ENCODE measurements at regions not wholly inside any gene's neighbourhood (a gene's known extent, or its start where the extent isn't known, plus 50 kb on each side); places are given as distances from the start of the nearest gene placed in this dataset.

DNA sequence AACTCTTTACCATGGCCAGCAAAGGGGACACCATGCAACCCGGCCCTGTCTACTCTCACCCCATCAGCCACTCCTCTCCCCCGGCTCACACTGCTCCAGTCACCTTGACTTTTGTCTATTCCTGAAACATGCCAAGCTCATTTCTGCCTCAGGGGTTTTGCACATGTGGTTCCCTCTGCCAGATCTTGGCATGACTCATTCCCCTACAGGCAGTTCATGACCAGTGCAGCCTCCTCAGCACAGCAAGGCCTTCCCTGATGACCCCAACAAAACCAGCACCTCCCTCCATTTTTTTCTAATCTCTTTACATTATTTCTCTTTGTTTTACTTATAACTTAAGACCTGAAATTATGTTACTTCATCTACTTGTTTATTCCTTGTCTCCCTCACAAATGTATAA lies 58.6 kb upstream of the GJB5 start:
- CTCF ChIA-PET (ENCODE audit: unreplicated experiment), result no interaction called here
- no peak for DNase-seq (ENCODE audit: low spot score)
- Histone ChIP-seq H3K9me2 (ENCODE audit: insufficient read depth, low read length) (no peaks in the 10 kb centered on the region), H3K4me1 (ENCODE audit: insufficient read depth, low read length, poor library complexity, severe bottlenecking) (no peaks in the 10 kb centered on the region), H3K27ac (ENCODE audit: low read depth, low read length, poor library complexity, severe bottlenecking) (no peak overlapping the region), H3K36me3 (ENCODE audit: insufficient read depth, low read length) (no peaks in the 10 kb centered on the region), H3K9me3 (ENCODE audit: low read length) (no peaks in the 10 kb centered on the region), H2AFZ (ENCODE audit: low read length) (no peak overlapping the region), H3K4me2 (ENCODE audit: low read length) (no peak overlapping the region), H3K79me2 (ENCODE audit: insufficient read depth, low read depth, low read length) (no peaks in the 10 kb centered on the region), H3K4me3 (ENCODE audit: low read depth, low read length, poor library complexity, severe bottlenecking) (no peak overlapping the region), H4K20me1 (ENCODE audit: insufficient read depth, low read length) (no peaks in the 10 kb centered on the region)
- intact Hi-C loops (cut with micrococcal nuclease; ENCODE audit: unreplicated experiment), result no loop called here
- no peak for TF ChIP-seq EZH2phosphoT487 (IDR thresholded peaks at IDR 0.05; ENCODE audit: borderline replicate concordance, low read depth, low read length)
- TF ChIP-seq, protein P1, sequence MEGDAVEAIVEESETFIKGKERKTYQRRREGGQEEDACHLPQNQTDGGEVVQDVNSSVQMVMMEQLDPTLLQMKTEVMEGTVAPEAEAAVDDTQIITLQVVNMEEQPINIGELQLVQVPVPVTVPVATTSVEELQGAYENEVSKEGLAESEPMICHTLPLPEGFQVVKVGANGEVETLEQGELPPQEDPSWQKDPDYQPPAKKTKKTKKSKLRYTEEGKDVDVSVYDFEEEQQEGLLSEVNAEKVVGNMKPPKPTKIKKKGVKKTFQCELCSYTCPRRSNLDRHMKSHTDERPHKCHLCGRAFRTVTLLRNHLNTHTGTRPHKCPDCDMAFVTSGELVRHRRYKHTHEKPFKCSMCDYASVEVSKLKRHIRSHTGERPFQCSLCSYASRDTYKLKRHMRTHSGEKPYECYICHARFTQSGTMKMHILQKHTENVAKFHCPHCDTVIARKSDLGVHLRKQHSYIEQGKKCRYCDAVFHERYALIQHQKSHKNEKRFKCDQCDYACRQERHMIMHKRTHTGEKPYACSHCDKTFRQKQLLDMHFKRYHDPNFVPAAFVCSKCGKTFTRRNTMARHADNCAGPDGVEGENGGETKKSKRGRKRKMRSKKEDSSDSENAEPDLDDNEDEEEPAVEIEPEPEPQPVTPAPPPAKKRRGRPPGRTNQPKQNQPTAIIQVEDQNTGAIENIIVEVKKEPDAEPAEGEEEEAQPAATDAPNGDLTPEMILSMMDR (conservative IDR thresholded peaks at IDR 0.05; ENCODE audit: low read length), result no peak
- POLR2A ChIA-PET, result no interaction called here
- BruUV-seq (replicated peaks), result no TSS peak

DNA sequence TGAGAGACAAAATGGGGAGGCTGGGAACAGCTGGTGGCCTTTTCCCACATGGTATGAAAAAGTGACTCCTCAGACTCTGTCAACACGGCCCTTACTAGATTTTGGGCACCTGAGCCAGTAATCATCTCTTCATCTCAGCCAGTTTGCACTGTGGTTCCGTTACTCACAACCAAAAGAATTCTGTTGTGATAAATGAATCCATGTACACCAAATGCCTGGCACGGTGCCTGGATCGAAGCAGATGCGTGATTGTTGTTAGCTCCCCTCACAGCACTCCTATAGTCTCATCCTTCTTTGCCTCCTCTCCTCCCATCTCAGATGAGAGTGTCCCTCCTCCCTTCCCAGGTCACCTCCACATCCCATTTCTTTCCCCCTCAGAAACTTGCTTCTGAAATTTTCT lies 57.9 kb upstream of the GJB5 start:
- intact Hi-C loops (cut with micrococcal nuclease; ENCODE audit: unreplicated experiment), result no loop called here
- DNase-seq (ENCODE audit: low spot score), result no peak
- no peak for TF ChIP-seq EZH2phosphoT487 (IDR thresholded peaks at IDR 0.05; ENCODE audit: borderline replicate concordance, low read depth, low read length)
- TF ChIP-seq, protein P1 (conservative IDR thresholded peaks at IDR 0.05; ENCODE audit: low read length), result no peak
- H3K9me3 ChIP-seq (ENCODE audit: low read length), result no peaks in the 10 kb centered on the region
- BruUV-seq (replicated peaks), result no TSS peak
- H3K4me2 ChIP-seq (ENCODE audit: low read length), result no peak overlapping the region
- no peaks in the 10 kb centered on the region for H3K79me2 ChIP-seq (ENCODE audit: insufficient read depth, low read depth, low read length)
- H4K20me1 ChIP-seq (ENCODE audit: insufficient read depth, low read length), result no peaks in the 10 kb centered on the region
- no peak overlapping the region for H3K27ac ChIP-seq (ENCODE audit: low read depth, low read length, poor library complexity, severe bottlenecking)
- no peaks in the 10 kb centered on the region for H3K36me3 ChIP-seq (ENCODE audit: insufficient read depth, low read length)
- CTCF ChIA-PET (ENCODE audit: unreplicated experiment), result no interaction called here
- H3K9me2 ChIP-seq (ENCODE audit: insufficient read depth, low read length), result no peaks in the 10 kb centered on the region
- H2AFZ ChIP-seq (ENCODE audit: low read length), result no peak overlapping the region
- H3K4me1 ChIP-seq (ENCODE audit: insufficient read depth, low read length, poor library complexity, severe bottlenecking), result no peaks in the 10 kb centered on the region
- no peak overlapping the region for H3K4me3 ChIP-seq (ENCODE audit: low read depth, low read length, poor library complexity, severe bottlenecking)
- POLR2A ChIA-PET, result no interaction called here

DNA sequence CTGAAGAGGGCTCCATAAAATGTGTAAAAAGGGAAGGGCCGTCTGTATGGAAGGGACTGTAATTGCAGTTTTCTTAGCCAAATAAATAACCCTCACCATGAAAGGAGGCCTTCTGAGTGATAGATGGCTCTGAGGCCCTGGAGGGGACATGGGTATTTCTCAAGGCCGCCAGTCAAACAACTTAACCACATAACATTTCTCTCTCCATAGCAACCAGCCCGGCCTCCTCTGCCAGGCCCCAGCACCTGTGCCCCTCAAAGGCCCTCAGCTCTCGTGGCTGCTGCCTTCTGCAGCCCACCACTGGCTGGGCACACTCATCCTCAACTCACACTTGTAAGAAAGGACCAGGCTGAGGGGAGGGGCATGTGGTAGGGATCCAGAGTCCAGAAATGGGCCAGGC lies 57.0 kb upstream of the GJB5 start:
- TF ChIP-seq, protein P1 (conservative IDR thresholded peaks at IDR 0.05; ENCODE audit: low read length), result no peak
- TF ChIP-seq EZH2phosphoT487 (IDR thresholded peaks at IDR 0.05; ENCODE audit: borderline replicate concordance, low read depth, low read length), result no peak
- DNase-seq (ENCODE audit: low spot score), result no peak
- H4K20me1 ChIP-seq (ENCODE audit: insufficient read depth, low read length), result no peaks in the 10 kb centered on the region

More for the DNA sequence above, 57.0 kb upstream of the GJB5 start:
- BruUV-seq (replicated peaks), result no TSS peak
- Histone ChIP-seq H3K27ac (ENCODE audit: low read depth, low read length, poor library complexity, severe bottlenecking) (no peak overlapping the region), H3K4me3 (ENCODE audit: low read depth, low read length, poor library complexity, severe bottlenecking) (no peak overlapping the region), H3K4me2 (ENCODE audit: low read length) (no peak overlapping the region), H3K36me3 (ENCODE audit: insufficient read depth, low read length) (no peaks in the 10 kb centered on the region), H3K4me1 (ENCODE audit: insufficient read depth, low read length, poor library complexity, severe bottlenecking) (no peaks in the 10 kb centered on the region), H3K9me3 (ENCODE audit: low read length) (no peaks in the 10 kb centered on the region), H3K9me2 (ENCODE audit: insufficient read depth, low read length) (no peaks in the 10 kb centered on the region), H3K79me2 (ENCODE audit: insufficient read depth, low read depth, low read length) (no peaks in the 10 kb centered on the region), H2AFZ (ENCODE audit: low read length) (no peak overlapping the region)
- ChIA-PET CTCF (ENCODE audit: unreplicated experiment) (no interaction called here), POLR2A (no interaction called here)
- intact Hi-C loops (cut with micrococcal nuclease; ENCODE audit: unreplicated experiment), result no loop called here

All from OCI-LY7 (cell line).